Thyroid gland (tissue), 4 donors: ENCODE measurements at regions not wholly inside any gene's neighbourhood (a gene's known extent, or its start where the extent isn't known, plus 50 kb on each side); places are given as distances from the start of the nearest gene placed in this dataset.
"Not testable (repeated sequence)": the region's sequence is repeated elsewhere in the genome, so short reads cannot be mapped to it uniquely, and the experiment has no call there.

Experiments
- DNase-seq, 2 donors: peaks; one replicate each; pipeline ENCODE4 v3.0.0-alpha.2; 2019
- H3K27ac ChIP-seq, 3 donors: fragments of 200-600 bp; sonication (generic); 1 replicate in 2 of 3; 2 replicates in 1 of 3; pipeline ENCODE4 v1.5.1; 2016 to 2019; ENCODE audit warnings: mild to moderate bottlenecking in 1 of 3, moderate library complexity in 1 of 3
- H3K27me3 ChIP-seq: fragments of 200-600 bp; sonication (generic); one replicate; pipeline ENCODE4 v1.5.1; 2019
- H3K36me3 ChIP-seq, 2 donors: fragments of 200-600 bp; sonication (generic); one replicate each; pipeline ENCODE4 v1.5.1; 2016 to 2019
- H3K4me1 ChIP-seq, 2 donors: fragments of 200-600 bp; sonication (generic); one replicate each; pipeline ENCODE4 v1.5.1; 2017 to 2019
- H3K4me3 ChIP-seq, 3 donors: fragments of 200-600 bp; sonication (generic); replicated peaks in 1 of 3; 1 replicate in 2 of 3; 2 replicates in 1 of 3; pipeline ENCODE4 v1.5.1; 2016; ENCODE audit warnings: mild to moderate bottlenecking in 1 of 3
- H3K9me3 ChIP-seq: fragments of 200-600 bp; sonication (generic); one replicate; pipeline ENCODE4 v1.5.1; 2017
- CTCF ChIP-seq, 6 experiments: fragments of 200-600 bp in 3 of 6; fragments of 450-650 bp in 3 of 6; sonication (generic) in 3 of 6; IDR thresholded peaks; one replicate each; pipeline ENCODE4 v1.5.1; 2016 to 2019; ENCODE audit warnings: antibody characterized with exemption in 6 of 6, mild to moderate bottlenecking in 2 of 6, inconsistent platforms in 1 of 6, moderate library complexity in 1 of 6
- POLR2A ChIP-seq, 2 donors: fragments of 450-650 bp; IDR thresholded peaks; one replicate each; pipeline ENCODE4 v1.6.1; 2017; ENCODE audit warnings: antibody characterized with exemption in 2 of 2, mild to moderate bottlenecking in 2 of 2, moderate library complexity in 1 of 2
- WGBS, 2 donors: methylation state at CpG; one replicate each; pipeline ENCODE4 v1.1.5; 2017; 5-methylcytosine and 5-hydroxymethylcytosine counted together
- intact Hi-C: fragments of 100-400 bp; cut with DNase I; formaldehyde crosslinking; loops from one replicate; pipeline ENCODE4 v1.15.1; 2023

- H3K36me3 ChIP-seq, result no peaks in the 10 kb centered on the region
- no peak overlapping the region for H3K27ac ChIP-seq
- 92 to 95% methylated on average over 3 to 4 of the region's 4 CpGs for WGBS, 2 donors
- H3K4me3 ChIP-seq, result no peak overlapping the region
- no peak for DNase-seq
- TF ChIP-seq CTCF (IDR thresholded peaks at IDR 0.05), result no peak
- TF ChIP-seq POLR2A (IDR thresholded peaks at IDR 0.05), result no peak
- H3K27me3 ChIP-seq, result no peaks in the 10 kb centered on the region
- no peaks in the 10 kb centered on the region for H3K9me3 ChIP-seq
- intact Hi-C loops, result no loop called here
- H3K4me1 ChIP-seq, result no peaks in the 10 kb centered on the region
These were observed 91.7 kb upstream of the YWHAQ start for GRCh38 chr2:9722451-9722850.

GRCh38 chr2:9724565-9724964 is 93.8 kb upstream of the YWHAQ start:
- DNase-seq, result no peak
- 87 to 90% methylated on average over 11 of the region's 11 CpGs for WGBS, 2 donors
- intact Hi-C loops, result no loop called here
- Histone ChIP-seq H3K27ac (no peak overlapping the region), H3K4me3 (no peak overlapping the region), H3K36me3 (no peaks in the 10 kb centered on the region), H3K9me3 (no peaks in the 10 kb centered on the region), H3K4me1 (no peaks in the 10 kb centered on the region), H3K27me3 (no peaks in the 10 kb centered on the region)
- TF ChIP-seq POLR2A (IDR thresholded peaks at IDR 0.05), result no peak
- TF ChIP-seq CTCF (IDR thresholded peaks at IDR 0.05), result no peak

GRCh38 chr2:9725106-9725505 is 94.3 kb upstream of the YWHAQ start:
- DNase-seq, result no peak
- H3K9me3 ChIP-seq, result no peaks in the 10 kb centered on the region
- no peaks in the 10 kb centered on the region for H3K36me3 ChIP-seq
- TF ChIP-seq CTCF (IDR thresholded peaks at IDR 0.05) (no peak), POLR2A (IDR thresholded peaks at IDR 0.05) (no peak)
- no peak overlapping the region for H3K4me3 ChIP-seq
- H3K4me1 ChIP-seq, result no peaks in the 10 kb centered on the region
- intact Hi-C loops, result no loop called here
- WGBS, 2 donors, result 84 to 87% methylated on average over 14 of the region's 14 CpGs
- H3K27me3 ChIP-seq, result no peaks in the 10 kb centered on the region
- H3K27ac ChIP-seq, result no peak overlapping the region

GRCh38 chr2:9726016-9726415 is 95.2 kb upstream of the YWHAQ start:
- DNase-seq, H3K4me3 ChIP-seq, H3K4me1 ChIP-seq, intact Hi-C loops, H3K9me3 ChIP-seq, H3K36me3 ChIP-seq, H3K27ac ChIP-seq, H3K27me3 ChIP-seq: not testable (repeated sequence)
- WGBS, 2 donors, result 89 to 96% methylated on average over 3 of the region's 3 CpGs

GRCh38 chr2:9730523-9730922 is 99.7 kb upstream of the YWHAQ start:
- H3K36me3 ChIP-seq, intact Hi-C loops, H3K27ac ChIP-seq, H3K9me3 ChIP-seq, DNase-seq, H3K4me3 ChIP-seq, H3K4me1 ChIP-seq, H3K27me3 ChIP-seq: not testable (repeated sequence)
- WGBS, 2 donors, result 82% methylated on average over 4 of the region's 4 CpGs

- H3K4me3 ChIP-seq, result no peak overlapping the region
- intact Hi-C loops, result no loop called here
- H3K27me3 ChIP-seq, result no peaks in the 10 kb centered on the region
- no peaks in the 10 kb centered on the region for H3K36me3 ChIP-seq
- no peak for TF ChIP-seq CTCF (IDR thresholded peaks at IDR 0.05)
- no peak for TF ChIP-seq POLR2A (IDR thresholded peaks at IDR 0.05)
- H3K4me1 ChIP-seq, result no peaks in the 10 kb centered on the region
- H3K27ac ChIP-seq, result no peak overlapping the region
- WGBS, 2 donors, result 93% methylated on average over 3 of the region's 3 CpGs
- H3K9me3 ChIP-seq, result no peaks in the 10 kb centered on the region
- DNase-seq, result no peak
These were observed 102.0 kb upstream of the YWHAQ start for GRCh38 chr2:9732824-9733223.
